Spleen (tissue), 11 donors: ENCODE measurements at regions not wholly inside any gene's neighbourhood (a gene's known extent, or its start where the extent isn't known, plus 50 kb on each side); places are given as distances from the start of the nearest gene placed in this dataset.

ENCODE experiments used
- DNase-seq: peaks from one replicate; pipeline ENCODE4 v3.0.0-alpha.2; 2020
- H3K27ac ChIP-seq, 8 donors: fragments of 200-600 bp; sonication (generic) in 7 of 8; 1 replicate in 4 of 8; 2 replicates in 4 of 8; pipeline versions ENCODE4 v1.5.0 to v1.8.0; 2016 to 2021; ENCODE audit warnings: inconsistent platforms in 4 of 8, mild to moderate bottlenecking in 4 of 8, moderate library complexity in 1 of 8
- H3K27me3 ChIP-seq, 7 donors: fragments of 200-600 bp; sonication (generic) in 6 of 7; replicated peaks in 1 of 7; 1 replicate in 4 of 7; 2 replicates in 3 of 7; pipeline versions ENCODE4 v1.5.0 to v1.8.0; 2016 to 2021; ENCODE audit warnings: inconsistent platforms in 3 of 7, mild to moderate bottlenecking in 1 of 7
- H3K36me3 ChIP-seq, 6 donors: fragments of 200-600 bp; sonication (generic) in 5 of 6; 1 replicate in 4 of 6; 2 replicates in 2 of 6; pipeline versions ENCODE4 v1.5.0 to v1.8.0; 2016 to 2021; ENCODE audit warnings: inconsistent platforms in 2 of 6
- H3K4me1 ChIP-seq, 6 donors: fragments of 200-600 bp; sonication (generic) in 5 of 6; 1 replicate in 3 of 6; 2 replicates in 3 of 6; pipeline versions ENCODE4 v1.5.0 to v1.8.0; 2016 to 2021; ENCODE audit warnings: inconsistent platforms in 3 of 6
- H3K4me3 ChIP-seq, 8 donors: fragments of 200-600 bp; sonication (generic) in 7 of 8; 1 replicate in 4 of 8; 2 replicates in 4 of 8; pipeline versions ENCODE4 v1.5.0 to v1.8.0; 2016 to 2021; ENCODE audit warnings: inconsistent platforms in 4 of 8, mild to moderate bottlenecking in 4 of 8, moderate library complexity in 2 of 8
- H3K9me3 ChIP-seq, 8 donors: fragments of 200-600 bp; sonication (generic) in 7 of 8; 1 replicate in 4 of 8; 2 replicates in 4 of 8; pipeline versions ENCODE4 v1.5.0 to v1.8.0; 2016 to 2021; ENCODE audit warnings: inconsistent platforms in 4 of 8
- POLR2A ChIP-seq, 3 donors: fragments of 450-650 bp; IDR thresholded peaks; one replicate each; pipeline ENCODE4 v1.5.1; 2017; ENCODE audit warnings: antibody characterized with exemption in 3 of 3, mild to moderate bottlenecking in 1 of 3
- POLR2AphosphoS5 ChIP-seq, 3 donors: sonication (generic); formaldehyde crosslinking; IDR thresholded peaks; one replicate each; pipeline ENCODE4 v1.5.1; 2017; ENCODE audit warnings: antibody characterized with exemption in 3 of 3
- WGBS, 5 donors: extraction: QIAGEN DNeasy Blood & Tissue Kit in 3 of 5; methylation state at CpG; one replicate each; pipeline versions ENCODE4 v1.1.5 to v1.1.7; 2013 to 2018; 5-methylcytosine and 5-hydroxymethylcytosine counted together
- intact Hi-C: fragments of 100-400 bp; cut with DNase I; formaldehyde crosslinking; loops from one replicate; pipeline ENCODE4 v1.15.0; 2023; ENCODE audit warnings: low total_unique reads
- TF ChIP-seq, protein P1 (sequence below), 11 experiments: fragments of 200-600 bp in 7 of 11; fragments of 450-650 bp in 4 of 11; sonication (generic) in 4 of 11; IDR thresholded peaks in 8 of 11; conservative IDR thresholded peaks in 3 of 11; 1 replicate in 7 of 11; 2 replicates in 4 of 11; pipeline versions ENCODE4 v1.4.0 to v1.8.0; 2016 to 2021; ENCODE audit warnings: antibody characterized with exemption in 11 of 11, inconsistent platforms in 4 of 11, mild to moderate bottlenecking in 1 of 11
- donor health status: healthy with polysubstance abuse.
- donor health status: DM: no; HTN: no; CAD: no; lungs with moderate emphysema.
- donor health status: DM: no; HTN: no; CAD: no.
- donor health status: Bipolar disorder and iron deficiency.
- donor health status: healthy.
- donor health status: DM: no; HTN: no; CAD: no.
- donor health status: DM: yes; HTN: yes; CAD: no.

DNA sequence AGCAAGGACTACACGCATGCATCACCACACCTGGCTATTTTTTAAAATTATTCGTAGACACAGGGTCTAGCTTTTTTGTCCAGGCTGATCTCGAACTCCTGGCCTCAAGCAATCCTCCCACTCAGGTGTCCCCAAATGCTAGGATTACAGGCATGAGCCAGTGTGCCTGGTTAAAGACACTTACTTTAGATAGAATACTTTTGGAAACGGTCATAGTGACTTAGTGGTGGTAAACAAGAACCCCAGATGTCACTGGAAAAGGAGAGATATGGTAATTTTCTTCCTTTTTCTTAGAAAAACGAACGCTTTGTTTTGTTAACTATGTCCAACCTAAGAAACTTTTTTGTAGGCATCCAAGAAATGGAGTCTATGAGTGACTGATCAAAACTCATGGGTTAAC, 137.3 kb downstream of the TFAP2B start:
- no peaks in the 10 kb centered on the region for H3K9me3 ChIP-seq
- DNase-seq, result no peak
- no peaks in the 10 kb centered on the region for H3K4me1 ChIP-seq
- intact Hi-C loops, result no loop called here
- H3K36me3 ChIP-seq, result no peaks in the 10 kb centered on the region
- H3K4me3 ChIP-seq, result no peak overlapping the region
- no peaks in the 10 kb centered on the region for H3K27me3 ChIP-seq
- 79 to 89% (median 87%) methylated on average over 6 of the region's 6 CpGs for WGBS, 5 donors
- H3K27ac ChIP-seq, result no peak overlapping the region
- no peak for TF ChIP-seq POLR2AphosphoS5 (IDR thresholded peaks at IDR 0.05)
- no peak for TF ChIP-seq POLR2A (IDR thresholded peaks at IDR 0.05)
- TF ChIP-seq, protein P1, sequence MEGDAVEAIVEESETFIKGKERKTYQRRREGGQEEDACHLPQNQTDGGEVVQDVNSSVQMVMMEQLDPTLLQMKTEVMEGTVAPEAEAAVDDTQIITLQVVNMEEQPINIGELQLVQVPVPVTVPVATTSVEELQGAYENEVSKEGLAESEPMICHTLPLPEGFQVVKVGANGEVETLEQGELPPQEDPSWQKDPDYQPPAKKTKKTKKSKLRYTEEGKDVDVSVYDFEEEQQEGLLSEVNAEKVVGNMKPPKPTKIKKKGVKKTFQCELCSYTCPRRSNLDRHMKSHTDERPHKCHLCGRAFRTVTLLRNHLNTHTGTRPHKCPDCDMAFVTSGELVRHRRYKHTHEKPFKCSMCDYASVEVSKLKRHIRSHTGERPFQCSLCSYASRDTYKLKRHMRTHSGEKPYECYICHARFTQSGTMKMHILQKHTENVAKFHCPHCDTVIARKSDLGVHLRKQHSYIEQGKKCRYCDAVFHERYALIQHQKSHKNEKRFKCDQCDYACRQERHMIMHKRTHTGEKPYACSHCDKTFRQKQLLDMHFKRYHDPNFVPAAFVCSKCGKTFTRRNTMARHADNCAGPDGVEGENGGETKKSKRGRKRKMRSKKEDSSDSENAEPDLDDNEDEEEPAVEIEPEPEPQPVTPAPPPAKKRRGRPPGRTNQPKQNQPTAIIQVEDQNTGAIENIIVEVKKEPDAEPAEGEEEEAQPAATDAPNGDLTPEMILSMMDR (IDR thresholded peaks at IDR 0.05 in 8 of 11, conservative IDR thresholded peaks at IDR 0.05 in 3 of 11), result no peak

DNA sequence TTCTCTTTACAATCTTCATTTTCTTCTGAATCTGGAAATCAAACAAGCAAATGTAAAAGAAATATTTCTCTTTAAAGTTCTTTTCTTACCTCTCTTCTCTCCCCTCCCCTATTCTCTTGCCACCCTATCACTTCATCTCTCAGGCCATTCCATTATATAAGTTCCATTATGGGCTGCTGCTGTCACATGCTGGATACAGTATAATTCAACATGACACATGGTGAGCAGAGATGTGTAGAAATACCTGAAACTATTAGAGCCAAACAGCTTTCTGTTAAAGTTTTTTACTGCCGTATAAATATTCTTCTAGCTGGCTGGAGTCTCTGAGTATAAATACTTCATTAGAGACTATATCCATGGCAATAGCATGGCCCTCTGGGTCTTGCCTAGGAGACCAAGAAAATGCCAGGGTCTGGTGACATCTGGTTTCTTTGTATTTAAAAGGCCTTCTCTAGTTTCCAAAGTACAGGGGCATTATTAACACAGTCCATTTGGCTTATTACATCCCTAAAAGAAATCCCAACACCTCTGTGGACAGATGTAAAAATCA, 139.6 kb downstream of the TFAP2B start:
- Histone ChIP-seq H3K9me3 (no peaks in the 10 kb centered on the region), H3K36me3 (no peaks in the 10 kb centered on the region), H3K4me1 (peaks cover 0 to 13% (median 0%) of the 10 kb centered on the region in 6 donors), H3K27ac (no peak overlapping the region), H3K27me3 (no peaks in the 10 kb centered on the region), H3K4me3 (no peak overlapping the region)
- intact Hi-C loops, result no loop called here
- WGBS, 5 donors, result 91 to 100% (median 97%) methylated on average over 1 of the region's 1 CpG
- DNase-seq, result no peak
- TF ChIP-seq, protein P1 (IDR thresholded peaks at IDR 0.05 in 8 of 11, conservative IDR thresholded peaks at IDR 0.05 in 3 of 11), result no peak
- no peak for TF ChIP-seq POLR2AphosphoS5 (IDR thresholded peaks at IDR 0.05)
- TF ChIP-seq POLR2A (IDR thresholded peaks at IDR 0.05), result no peak

GRCh38 chr6:50959081-50959641, 140.5 kb downstream of the TFAP2B start:
- H3K9me3 ChIP-seq, result no peaks in the 10 kb centered on the region
- no peak overlapping the region for H3K4me3 ChIP-seq
- intact Hi-C loops, result no loop called here
- no peaks in the 10 kb centered on the region for H3K36me3 ChIP-seq
- no peak for TF ChIP-seq POLR2AphosphoS5 (IDR thresholded peaks at IDR 0.05)
- TF ChIP-seq, protein P1 (IDR thresholded peaks at IDR 0.05 in 8 of 11, conservative IDR thresholded peaks at IDR 0.05 in 3 of 11), result no peak
- no peak for TF ChIP-seq POLR2A (IDR thresholded peaks at IDR 0.05)
- no peak for DNase-seq
- H3K27me3 ChIP-seq, result no peaks in the 10 kb centered on the region
- H3K4me1 ChIP-seq, result peaks cover 0 to 16% (median 0%) of the 10 kb centered on the region in 6 donors
- WGBS, 5 donors, result 81 to 88% (median 84%) methylated on average over 4 of the region's 4 CpGs
- H3K27ac ChIP-seq, result no peak overlapping the region

- DNase-seq, result no peak
- no peaks in the 10 kb centered on the region for H3K36me3 ChIP-seq
- H3K27me3 ChIP-seq, result no peaks in the 10 kb centered on the region
- no peak overlapping the region for H3K4me3 ChIP-seq
- intact Hi-C loops, result no loop called here
- H3K27ac ChIP-seq, result peak overlapping the region in 6 of 8 donors; percentile 17 to 75 (median 68)
- TF ChIP-seq POLR2AphosphoS5 (IDR thresholded peaks at IDR 0.05) (no peak), POLR2A (IDR thresholded peaks at IDR 0.05) (no peak)
- TF ChIP-seq, protein P1 (IDR thresholded peaks at IDR 0.05 in 8 of 11, conservative IDR thresholded peaks at IDR 0.05 in 3 of 11), result no peak
- no peaks in the 10 kb centered on the region for H3K9me3 ChIP-seq
- peaks cover 0 to 21% (median 0%) of the 10 kb centered on the region in 6 donors for H3K4me1 ChIP-seq
These were observed 142.9 kb downstream of the TFAP2B start for GRCh38 chr6:50961611-50962010.
